ENCODE measurements at regions not wholly inside any gene's neighbourhood (a gene's known extent, or its start where the extent isn't known, plus 50 kb on each side); places are given as distances from the start of the nearest gene placed in this dataset.

DNA sequence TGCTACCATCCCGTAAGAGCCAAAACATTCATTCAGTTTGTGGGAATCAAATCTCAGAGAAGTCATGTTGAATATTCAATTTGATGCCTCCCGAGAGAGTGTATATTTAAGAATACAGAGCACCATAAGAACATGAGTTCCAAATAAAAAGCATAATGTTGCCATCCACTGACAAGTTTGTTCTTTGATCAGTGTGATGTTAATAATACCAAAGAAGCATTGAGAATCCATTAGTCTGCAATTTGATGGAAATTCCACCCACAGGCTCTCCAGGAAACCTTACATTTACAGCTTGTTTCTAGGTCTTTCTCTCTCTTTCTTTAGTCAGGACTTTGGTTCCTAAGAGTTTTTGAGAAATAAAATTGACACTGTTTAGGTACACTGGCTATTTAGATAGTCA is 200.6 kb upstream of the SFRP2 start:
- TF ChIP-seq CTCF (IDR thresholded peaks at IDR 0.05) (no peak), POLR2A (IDR thresholded peaks at IDR 0.05) (no peak)
